DMS53 treated with DMSO at 0.1 percent for 48 hours (cell line): ENCODE measurements at regions not wholly inside any gene's neighbourhood (a gene's known extent, or its start where the extent isn't known, plus 50 kb on each side); places are given as distances from the start of the nearest gene placed in this dataset.

Source experiments
- DNase-seq: peaks from one replicate; lab custom pipeline; 2025; ENCODE audit not compliant: unreplicated experiment; lab: John Stamatoyannopoulos, UW

GRCh38 chr3:43892526-43892925, 201.8 kb downstream of the ABHD5 start:
- no peak for DNase-seq

- DNase-seq, result no peak
Measured at GRCh38 chr3:43893727-43894126, 203.0 kb downstream of the ABHD5 start.

GRCh38 chr3:43894176-43895049, 203.7 kb downstream of the ABHD5 start:
- DNase-seq, result peak; percentile 41

GRCh38 chr3:43895573-43895972, 204.8 kb downstream of the ABHD5 start:
- no peak for DNase-seq

DNA sequence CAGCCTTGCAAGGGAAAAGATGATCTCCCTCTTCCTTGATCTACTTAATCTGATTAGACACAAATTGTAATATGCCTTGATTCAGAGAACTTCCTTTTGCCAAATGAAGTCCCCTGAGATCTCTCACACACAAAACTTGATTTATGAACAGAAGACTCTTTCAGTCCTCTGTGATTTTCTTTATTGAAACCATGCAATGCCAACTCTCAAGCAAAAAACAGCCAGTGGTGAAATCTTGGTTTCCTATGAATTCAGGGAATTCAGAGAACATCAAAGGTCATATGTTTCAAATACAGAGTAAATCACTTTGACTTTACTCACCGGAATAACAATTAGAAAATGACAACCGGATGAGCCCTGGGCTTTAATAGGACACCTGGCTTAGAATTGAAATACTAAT, 211.7 kb downstream of the ABHD5 start:
- DNase-seq, result no peak

GRCh38 chr3:43905157-43905556, 214.4 kb downstream of the ABHD5 start:
- DNase-seq, result no peak

GRCh38 chr3:43906849-43907507, 216.2 kb downstream of the ABHD5 start:
- DNase-seq, result no peak

DNA sequence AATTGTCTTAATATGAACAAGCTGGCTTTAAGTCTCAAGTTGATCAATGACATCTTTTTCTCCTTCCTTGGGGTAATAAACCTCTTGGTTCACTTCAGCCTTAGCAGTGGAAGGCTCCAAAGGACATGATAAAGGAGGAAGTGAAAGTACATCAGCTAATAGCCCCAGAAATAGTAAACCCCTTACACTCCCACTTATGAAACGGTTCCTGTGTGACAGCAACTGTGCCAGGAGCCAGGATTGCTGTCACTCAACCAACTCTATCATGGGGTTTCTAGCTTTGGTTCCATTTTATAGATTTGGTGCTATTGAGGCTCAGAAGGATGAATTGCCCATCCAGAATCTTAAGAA, 216.7 kb downstream of the ABHD5 start:
- no peak for DNase-seq

- DNase-seq, result no peak
Measured at GRCh38 chr3:43908456-43908855, 217.7 kb downstream of the ABHD5 start.

DNA sequence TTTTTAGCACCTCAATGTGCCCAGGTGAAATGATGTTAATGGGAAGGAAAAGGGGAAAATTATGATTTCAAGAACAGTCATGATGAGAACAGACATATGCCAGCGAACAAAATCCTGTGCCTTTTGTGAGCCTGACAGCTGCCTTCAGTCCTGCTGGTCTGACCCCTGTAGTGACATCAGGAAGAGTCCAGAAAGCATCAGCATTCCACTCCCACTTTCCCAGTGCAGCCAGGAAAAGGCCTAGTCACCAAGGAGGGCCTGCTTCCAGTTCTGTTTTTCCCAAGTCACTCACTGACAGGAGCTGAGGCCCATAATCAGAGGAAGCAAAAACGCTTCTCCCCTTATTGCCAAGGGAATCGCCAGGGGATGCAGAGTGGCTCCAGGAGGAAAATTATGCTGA, 218.4 kb downstream of the ABHD5 start:
- no peak for DNase-seq

GRCh38 chr3:43910750-43911149, 220.0 kb downstream of the ABHD5 start:
- no peak for DNase-seq

- no peak for DNase-seq
Measured at GRCh38 chr3:43913036-43913948, 222.6 kb downstream of the ABHD5 start.

- no peak for DNase-seq
Measured at GRCh38 chr3:43914269-43914668, 223.5 kb downstream of the ABHD5 start.

GRCh38 chr3:43915546-43915945, 224.8 kb downstream of the ABHD5 start:
- no peak for DNase-seq

DNA sequence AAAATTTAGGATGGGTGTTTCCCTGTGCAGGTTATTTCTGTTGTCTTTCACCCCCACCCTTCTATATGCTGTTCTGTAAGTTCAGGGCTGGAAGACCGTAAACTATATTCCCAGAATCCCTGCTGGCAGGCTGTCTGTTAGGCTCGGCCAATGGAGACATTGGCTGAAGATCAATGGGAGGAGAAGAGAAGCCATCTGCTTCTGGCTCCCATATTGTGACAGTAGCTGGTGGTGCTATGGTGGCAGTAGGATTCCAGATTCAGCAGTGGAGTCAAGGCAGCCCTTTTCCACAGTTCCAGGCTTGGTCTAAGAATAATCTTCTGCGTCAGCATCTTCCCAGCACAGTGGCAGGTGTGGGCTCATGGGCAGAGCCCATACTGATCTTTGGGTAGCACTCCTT, 226.6 kb downstream of the ABHD5 start:
- DNase-seq, result no peak

- DNase-seq, result no peak
Measured at GRCh38 chr3:43919029-43919428, 228.3 kb downstream of the ABHD5 start.

DNA sequence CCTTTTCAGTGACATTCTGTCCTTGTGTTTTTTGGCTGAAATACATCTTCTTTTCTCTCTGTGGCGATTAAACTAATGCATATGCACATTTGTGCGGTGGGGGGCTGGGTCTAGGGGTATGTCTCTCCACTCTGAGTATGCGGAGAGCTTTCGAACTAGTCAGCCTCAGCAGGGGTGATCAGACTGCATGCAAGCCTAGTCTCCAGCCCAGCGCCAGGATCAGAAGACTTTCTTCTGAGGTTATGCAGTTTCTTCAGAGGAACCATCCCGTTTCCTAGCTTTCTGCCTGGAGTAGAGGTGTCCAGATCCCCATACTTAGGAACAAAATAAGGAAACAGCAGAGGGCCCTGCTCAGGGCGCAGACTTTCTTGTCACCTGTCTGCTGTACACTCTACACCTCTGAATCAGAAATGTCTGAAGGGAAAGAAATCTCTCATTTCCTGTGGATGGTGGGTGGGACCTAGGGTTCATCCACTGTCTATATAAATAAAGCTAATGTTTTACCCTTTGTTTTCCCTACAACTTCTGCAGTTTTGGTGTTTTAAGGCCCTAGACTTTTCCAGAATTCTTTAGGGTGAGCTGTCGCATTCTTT, 230.4 kb downstream of the ABHD5 start:
- no peak for DNase-seq

DNA sequence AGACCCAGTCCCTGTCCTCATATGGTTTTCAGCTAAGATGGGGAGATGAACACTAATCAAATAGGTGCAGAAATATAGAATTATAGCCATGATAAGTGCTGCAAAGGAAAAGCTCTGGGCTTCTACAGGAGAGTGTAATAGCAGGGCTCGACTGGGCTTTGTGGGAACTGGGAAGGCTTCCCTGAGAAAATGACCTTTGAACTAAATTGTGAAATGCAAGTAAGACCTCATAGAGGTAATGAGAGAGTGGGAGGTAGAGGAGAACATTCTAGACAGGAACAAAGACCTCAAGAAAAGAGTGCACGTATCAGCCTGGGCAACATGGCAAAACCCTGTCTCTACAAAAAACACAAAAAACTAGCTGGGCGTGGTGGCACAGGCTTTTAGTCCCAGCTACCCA, 231.6 kb downstream of the ABHD5 start:
- DNase-seq, result no peak

GRCh38 chr3:43923104-43923882, 232.6 kb downstream of the ABHD5 start:
- DNase-seq, result no peak

DNA sequence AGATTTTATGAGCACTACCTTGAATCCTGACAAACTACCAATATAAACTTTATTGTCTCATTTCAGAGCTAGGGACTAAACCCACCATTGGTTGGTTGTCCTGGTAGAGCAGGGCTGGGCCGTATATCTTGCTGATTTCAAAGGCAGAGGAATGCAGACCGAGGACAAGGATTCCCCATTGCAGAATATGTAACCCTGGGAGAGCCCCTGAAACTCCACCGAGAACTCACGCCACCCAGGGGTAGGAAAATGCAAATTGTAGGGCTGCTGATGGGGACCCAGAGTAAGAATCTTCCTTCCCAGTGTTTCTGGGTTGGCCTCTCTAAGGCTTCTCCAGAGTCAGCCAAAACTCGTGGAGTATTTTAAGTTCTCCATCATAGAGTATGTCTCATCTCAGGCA, 235.3 kb downstream of the ABHD5 start:
- no peak for DNase-seq
